VCaP (cell line): ENCODE measurements at regions not wholly inside any gene's neighbourhood (a gene's known extent, or its start where the extent isn't known, plus 50 kb on each side); places are given as distances from the start of the nearest gene placed in this dataset.

Experiments used
- H3K27ac ChIP-seq: fragments of 450-650 bp; 2 replicates; pipeline ENCODE4 v1.5.1; 2017
- CTCF ChIP-seq: fragments of 450-650 bp; conservative IDR thresholded peaks from 2 replicates; pipeline ENCODE4 v1.5.1; 2017; ENCODE audit warnings: mild to moderate bottlenecking, moderate library complexity

- TF ChIP-seq CTCF = no peak
- H3K27ac ChIP-seq = no peak overlapping the region
Measured at GRCh38 chr4:14321723-14322122, 680.6 kb upstream of the CPEB2 start.

- no peak for TF ChIP-seq CTCF
Measured at GRCh38 chr4:14323191-14323590, 679.1 kb upstream of the CPEB2 start.

GRCh38 chr4:14329228-14329627 is 673.1 kb upstream of the CPEB2 start:
- H3K27ac ChIP-seq = no peak overlapping the region
- no peak for TF ChIP-seq CTCF

More at GRCh38 chr4:14323191-14323590, 679.1 kb upstream of the CPEB2 start:
- H3K27ac ChIP-seq = no peak overlapping the region

GRCh38 chr4:14333616-14334015 is 668.7 kb upstream of the CPEB2 start:
- TF ChIP-seq CTCF = no peak
- no peak overlapping the region for H3K27ac ChIP-seq

- TF ChIP-seq CTCF = no peak
- H3K27ac ChIP-seq = no peak overlapping the region
Measured at GRCh38 chr4:14334166-14334565, 668.1 kb upstream of the CPEB2 start.

GRCh38 chr4:14335872-14336271 is 666.4 kb upstream of the CPEB2 start:
- TF ChIP-seq CTCF = no peak
- H3K27ac ChIP-seq = no peak overlapping the region

- no peak overlapping the region for H3K27ac ChIP-seq
- TF ChIP-seq CTCF = no peak
Measured at GRCh38 chr4:14336656-14337055, 665.6 kb upstream of the CPEB2 start.
